Heart right ventricle (tissue), 16 donors: ENCODE measurements at regions not wholly inside any gene's neighbourhood (a gene's known extent, or its start where the extent isn't known, plus 50 kb on each side); places are given as distances from the start of the nearest gene placed in this dataset.
A peak's percentile ranks its signal among the peaks of the same experiment; 100 is the strongest.

ENCODE experiments used
- ATAC-seq, 8 donors: fragments of 200-7000 bp; cut with Tn5 transposase; one replicate each; pipeline ENCODE4 v1.9.1; 2020; ENCODE audit warnings: mild to moderate bottlenecking in 8 of 8, moderate library complexity in 8 of 8, moderate number of reproducible peaks in 1 of 8
- DNase-seq, 2 donors: peaks; one replicate each; pipeline ENCODE4 v3.0.0-alpha.2; 2020
- H3K27ac ChIP-seq, 10 donors: fragments of 200-600 bp; sonication (generic) in 2 of 10; one replicate each; pipeline versions ENCODE4 v1.5.0 to v1.8.0; 2020 to 2022; ENCODE audit warnings: mild to moderate bottlenecking in 3 of 10
- H3K27me3 ChIP-seq, 7 donors: fragments of 200-600 bp; one replicate each; pipeline ENCODE4 v1.8.0; 2021 to 2022; ENCODE audit warnings: mild to moderate bottlenecking in 2 of 7
- H3K36me3 ChIP-seq, 9 donors: fragments of 200-600 bp; sonication (generic) in 1 of 9; one replicate each; pipeline versions ENCODE4 v1.5.0 to v1.8.0; 2020 to 2022; ENCODE audit warnings: mild to moderate bottlenecking in 2 of 9
- H3K4me1 ChIP-seq, 9 donors: fragments of 200-600 bp; sonication (generic) in 1 of 9; one replicate each; pipeline versions ENCODE4 v1.5.0 to v1.8.0; 2020 to 2022; ENCODE audit warnings: mild to moderate bottlenecking in 4 of 9
- H3K4me3 ChIP-seq, 10 donors: fragments of 200-600 bp; sonication (generic) in 2 of 10; one replicate each; pipeline versions ENCODE4 v1.5.0 to v1.8.0; 2020 to 2022; ENCODE audit warnings: mild to moderate bottlenecking in 7 of 10, moderate library complexity in 2 of 10
- H3K9me3 ChIP-seq, 11 donors: fragments of 200-600 bp in 10 of 11; sonication (generic) in 2 of 11; one replicate each; pipeline versions ENCODE4 v1.5.0 to v1.8.0; 2013 to 2022; ENCODE audit warnings: mild to moderate bottlenecking in 2 of 11, control low read depth in 1 of 11, moderate library complexity in 1 of 11
- WGBS, 2 donors: extraction: QIAGEN DNeasy Blood & Tissue Kit; methylation state at CpG; one replicate each; pipeline ENCODE4 v1.1.7; 2013; ENCODE audit warnings: inconsistent platforms in 1 of 2; 5-methylcytosine and 5-hydroxymethylcytosine counted together
- intact Hi-C, 10 donors: fragments of 100-400 bp; cut with DNase I; formaldehyde crosslinking; loops; one replicate each; pipeline versions ENCODE4 v1.11.1 to v1.14.2; 2022
- TF ChIP-seq, protein P1 (sequence below), 9 donors: fragments of 200-600 bp; sonication (generic) in 2 of 9; IDR thresholded peaks; one replicate each; pipeline versions ENCODE4 v1.5.0 to v1.8.0; 2021 to 2022; ENCODE audit warnings: antibody characterized with exemption in 9 of 9, mild to moderate bottlenecking in 5 of 9, moderate library complexity in 1 of 9
- donor health status: Arrhythmogenic right ventricular cardiomyopathy.
- donor health status: ischemic (EF 13 %, LVEDD 7.1; RV severe dilation, severe dysfunction).
- donor health status: healthy with polysubstance abuse.
- donor health status: DM: no; HTN: yes; CAD: no.
- donor health status: DM: no; HTN: no; CAD: no.
- donor health status: ischemic (EF 25% LVEDD 6.9; RV normal size, moderate dysfunction).
- donor health status: ischemic (EF 25% LVEDD 5.7; RV mildly dilated, moderate dysfunction).
- donor health status: healthy.
- donor health status: DM: yes; HTN: yes; CAD: no.
- donor health status: Ischemic cardiomyopathy.
- donor health status: ischemic (EF 35%, LVEDD 5.7; RV mildly dilated, moderate dysfunction).
- donor health status: nonischemic (EF 11% LVEDD 7.7; RV severe dilation, severe dysfunction).
- donor health status: DM: yes; HTN: yes; CAD: no.
- donor health status: PGD.
- donor health status: ischemic (EF 29% LVEDD 5.4; RV normal size, mild dysfunction).
- donor health status: nonischemic (EF 23%, LVEDD 6.1; RV moderate dilation, normal function).

DNA sequence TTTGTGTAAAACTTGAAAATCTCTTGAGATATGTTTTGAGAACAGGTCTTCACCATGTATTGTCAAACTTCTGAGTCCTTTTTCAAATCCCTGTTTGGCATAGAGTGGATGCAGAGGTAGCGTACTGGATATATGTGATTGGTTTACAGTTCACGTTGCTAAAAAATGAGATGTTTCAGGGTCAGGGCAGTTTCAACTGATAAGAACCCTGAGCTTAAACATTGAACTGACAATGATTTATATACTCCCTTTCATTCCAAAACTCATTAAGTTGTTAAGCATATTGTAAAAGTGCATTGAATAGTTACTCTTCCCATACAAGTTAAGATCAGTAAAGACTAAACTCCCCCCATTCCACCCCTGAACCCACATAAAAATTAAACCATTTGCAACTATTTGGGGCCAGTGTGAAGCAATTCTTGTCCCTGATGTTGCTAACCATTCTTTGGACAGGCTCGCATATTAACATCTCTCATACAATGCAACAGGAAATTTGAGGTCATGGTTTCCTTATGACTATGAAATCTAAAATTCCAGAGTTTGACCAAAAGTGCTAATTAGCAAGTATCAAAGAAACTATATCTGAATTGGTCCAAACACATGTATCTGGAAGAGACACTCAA is 470.9 kb upstream of the ACVR2A start:
- no peaks in the 10 kb centered on the region for H3K36me3 ChIP-seq
- peaks cover 0 to 15% (median 0%) of the 10 kb centered on the region in 9 donors for H3K4me1 ChIP-seq
- peak in 2 of 8 donors; percentile 12 to 42 for ATAC-seq
- H3K9me3 ChIP-seq = peaks cover 0 to 4% (median 0%) of the 10 kb centered on the region in 11 donors
- intact Hi-C loops = no loop called here
- WGBS, 2 donors = 61 to 79% methylated on average over 3 of the region's 3 CpGs
- no peak for DNase-seq
- peak overlapping the region in 2 of 10 donors; percentile 4 to 59 for H3K27ac ChIP-seq
- TF ChIP-seq, protein P1, sequence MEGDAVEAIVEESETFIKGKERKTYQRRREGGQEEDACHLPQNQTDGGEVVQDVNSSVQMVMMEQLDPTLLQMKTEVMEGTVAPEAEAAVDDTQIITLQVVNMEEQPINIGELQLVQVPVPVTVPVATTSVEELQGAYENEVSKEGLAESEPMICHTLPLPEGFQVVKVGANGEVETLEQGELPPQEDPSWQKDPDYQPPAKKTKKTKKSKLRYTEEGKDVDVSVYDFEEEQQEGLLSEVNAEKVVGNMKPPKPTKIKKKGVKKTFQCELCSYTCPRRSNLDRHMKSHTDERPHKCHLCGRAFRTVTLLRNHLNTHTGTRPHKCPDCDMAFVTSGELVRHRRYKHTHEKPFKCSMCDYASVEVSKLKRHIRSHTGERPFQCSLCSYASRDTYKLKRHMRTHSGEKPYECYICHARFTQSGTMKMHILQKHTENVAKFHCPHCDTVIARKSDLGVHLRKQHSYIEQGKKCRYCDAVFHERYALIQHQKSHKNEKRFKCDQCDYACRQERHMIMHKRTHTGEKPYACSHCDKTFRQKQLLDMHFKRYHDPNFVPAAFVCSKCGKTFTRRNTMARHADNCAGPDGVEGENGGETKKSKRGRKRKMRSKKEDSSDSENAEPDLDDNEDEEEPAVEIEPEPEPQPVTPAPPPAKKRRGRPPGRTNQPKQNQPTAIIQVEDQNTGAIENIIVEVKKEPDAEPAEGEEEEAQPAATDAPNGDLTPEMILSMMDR (IDR thresholded peaks at IDR 0.05) = no peak
- no peaks in the 10 kb centered on the region for H3K27me3 ChIP-seq
- H3K4me3 ChIP-seq = no peak overlapping the region

DNA sequence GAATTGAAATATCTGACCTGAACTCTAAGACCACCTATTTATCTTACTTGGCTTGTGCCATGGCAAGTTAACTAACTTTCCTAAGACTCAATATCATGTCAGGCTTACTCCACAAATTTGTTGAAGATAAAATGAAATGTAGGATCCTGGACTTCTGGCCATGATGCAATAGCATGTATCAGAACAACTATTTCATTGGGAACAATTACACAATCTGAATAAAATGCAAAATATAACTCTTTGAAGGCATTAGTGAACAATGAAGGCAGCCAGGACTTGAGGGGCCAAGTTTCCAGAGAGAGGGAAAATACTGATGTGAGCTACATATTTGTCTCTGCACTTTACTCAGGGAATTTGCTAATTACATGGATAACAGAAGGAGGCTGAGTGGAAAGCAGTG is 476.5 kb upstream of the ACVR2A start:
- DNase-seq = no peak
- Histone ChIP-seq H3K36me3 (no peaks in the 10 kb centered on the region), H3K9me3 (peaks cover 0 to 4% (median 0%) of the 10 kb centered on the region in 11 donors), H3K27ac (no peak overlapping the region), H3K4me3 (no peak overlapping the region), H3K27me3 (no peaks in the 10 kb centered on the region), H3K4me1 (peaks cover 0 to 11% (median 0%) of the 10 kb centered on the region in 9 donors)
- TF ChIP-seq, protein P1 (IDR thresholded peaks at IDR 0.05) = no peak
- no peak for ATAC-seq
- intact Hi-C loops = no loop called here

DNA sequence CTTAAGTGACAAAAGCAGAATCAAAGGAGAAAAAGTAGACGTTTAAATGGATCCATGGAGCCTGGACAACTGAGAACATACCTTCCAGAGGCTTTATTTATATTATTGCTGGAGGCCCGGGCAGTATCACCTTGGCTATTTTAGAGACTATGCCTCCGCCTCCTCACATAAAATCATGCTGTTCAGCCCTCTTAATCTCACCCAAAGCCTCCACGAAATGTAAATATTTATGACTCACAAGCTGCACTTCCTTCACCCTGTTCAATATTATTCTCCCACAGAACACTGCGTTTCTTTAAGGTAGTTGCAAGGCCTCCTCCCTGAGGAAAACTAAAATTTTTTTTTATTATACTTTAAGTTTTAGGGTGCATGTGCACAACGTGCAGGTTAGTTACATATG is 478.6 kb upstream of the ACVR2A start:
- ATAC-seq (no peak), DNase-seq (no peak)
- no peak overlapping the region for H3K4me3 ChIP-seq
- H3K9me3 ChIP-seq = peaks cover 0 to 4% (median 0%) of the 10 kb centered on the region in 11 donors
- no peaks in the 10 kb centered on the region for H3K27me3 ChIP-seq
- no peak overlapping the region for H3K27ac ChIP-seq
- intact Hi-C loops = no loop called here
- 83% methylated on average over 6 of the region's 6 CpGs for WGBS, 2 donors
- H3K36me3 ChIP-seq = no peaks in the 10 kb centered on the region
- peaks cover 0 to 10% (median 0%) of the 10 kb centered on the region in 9 donors for H3K4me1 ChIP-seq
- TF ChIP-seq, protein P1 (IDR thresholded peaks at IDR 0.05) = no peak

DNA sequence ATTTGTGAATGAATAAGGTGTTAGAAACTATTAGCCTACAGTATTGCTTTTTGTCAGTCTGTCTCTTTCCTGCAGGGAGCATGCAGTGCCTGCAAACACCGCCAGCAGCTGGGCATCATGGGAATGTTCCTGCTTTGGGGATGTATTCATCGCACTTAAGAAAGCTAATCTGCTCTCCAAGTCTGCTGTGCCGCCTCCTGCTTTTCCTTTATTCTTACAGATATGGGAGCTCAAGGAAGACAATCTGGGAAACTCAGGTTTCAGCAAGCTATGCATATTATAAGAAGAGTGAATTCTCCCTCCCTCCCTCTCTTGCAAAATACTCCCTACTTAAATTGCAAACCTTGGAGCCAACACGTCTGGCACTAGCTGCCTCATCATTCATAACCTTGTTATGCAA is 479.2 kb upstream of the ACVR2A start:
- no peak for ATAC-seq
- H3K27ac ChIP-seq = no peak overlapping the region
- TF ChIP-seq, protein P1 (IDR thresholded peaks at IDR 0.05) = no peak
- H3K36me3 ChIP-seq = no peaks in the 10 kb centered on the region
- H3K27me3 ChIP-seq = no peaks in the 10 kb centered on the region
- no peak for DNase-seq
- WGBS, 2 donors = 60% methylated on average over 4 of the region's 4 CpGs
- peaks cover 0 to 4% (median 0%) of the 10 kb centered on the region in 11 donors for H3K9me3 ChIP-seq
- peaks cover 0 to 10% (median 0%) of the 10 kb centered on the region in 9 donors for H3K4me1 ChIP-seq
- no peak overlapping the region for H3K4me3 ChIP-seq
- intact Hi-C loops = no loop called here
